Epidermal melanocyte (primary cell): ENCODE measurements at regions not wholly inside any gene's neighbourhood (a gene's known extent, or its start where the extent isn't known, plus 50 kb on each side); places are given as distances from the start of the nearest gene placed in this dataset.

Source experiments
- DNase-seq: peaks from one replicate; pipeline ENCODE4 v3.0.0; 2011; ENCODE audit warnings: low spot score; ENCODE audit not compliant: insufficient read length

GRCh38 chr2:200725596-200725995, 86.1 kb upstream of the BZW1 start:
- no peak for DNase-seq

DNA sequence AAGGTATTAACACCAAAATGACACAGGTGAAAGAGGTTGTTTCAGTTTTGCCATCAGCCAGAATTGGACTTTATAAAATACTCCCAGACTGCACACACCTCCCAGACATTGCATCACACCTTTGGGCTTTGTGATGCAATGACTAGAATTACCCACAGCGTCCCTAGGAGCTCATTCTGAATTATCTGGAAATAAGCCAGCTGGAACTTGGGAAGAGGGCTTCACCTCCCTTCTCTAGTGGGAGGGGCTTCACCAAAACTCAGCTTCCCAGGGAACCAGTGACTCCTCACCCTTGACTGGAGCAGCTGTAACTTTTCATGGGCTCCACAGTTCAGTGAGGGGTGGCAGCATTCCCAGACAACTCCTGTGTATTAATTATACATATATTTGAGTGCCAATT, 83.1 kb upstream of the BZW1 start:
- no peak for DNase-seq

- no peak for DNase-seq
Measured at GRCh38 chr2:200730302-200730701, 81.4 kb upstream of the BZW1 start.

DNA sequence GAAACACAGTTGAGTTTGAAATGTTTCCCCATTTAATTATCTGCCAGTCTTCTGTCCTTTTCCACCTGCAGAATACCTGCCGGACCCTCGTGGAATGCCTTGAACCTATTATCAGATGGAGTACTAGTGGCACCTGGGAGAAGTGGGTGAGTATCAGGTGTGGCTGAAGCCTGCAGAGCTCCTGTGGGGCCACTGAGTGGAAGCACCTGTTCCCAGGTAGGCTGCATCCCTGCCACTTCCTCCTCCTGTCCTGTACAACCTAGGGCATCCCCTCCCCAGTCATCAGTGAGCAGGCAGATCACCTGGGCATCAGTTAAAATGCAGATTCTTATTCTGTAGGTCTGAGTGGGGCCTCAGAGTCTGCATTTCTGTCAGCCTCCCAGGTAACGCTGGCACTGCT, 80.8 kb upstream of the BZW1 start:
- no peak for DNase-seq

- DNase-seq = no peak
Measured at GRCh38 chr2:200732866-200733265, 78.8 kb upstream of the BZW1 start.

- DNase-seq = no peak
Measured at GRCh38 chr2:200733713-200734198, 78.0 kb upstream of the BZW1 start.

DNA sequence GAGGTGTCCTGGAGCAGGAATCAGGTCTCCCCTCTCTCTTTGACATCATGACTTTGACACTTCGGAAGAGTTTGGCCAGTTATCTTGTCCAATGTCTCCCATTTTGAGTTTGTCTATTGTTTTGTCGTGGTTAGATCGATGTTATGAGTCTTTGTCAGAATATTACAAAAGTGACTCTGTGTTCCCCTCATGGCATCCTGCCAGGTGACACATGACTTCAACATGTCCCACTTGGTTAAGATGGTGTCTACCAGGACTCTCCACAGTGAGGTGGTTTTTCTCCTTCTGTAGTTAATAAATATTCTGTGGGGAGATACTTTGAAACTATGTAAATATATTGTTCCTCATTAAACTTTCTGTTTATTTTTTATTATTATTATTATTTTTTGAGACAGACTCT, 76.6 kb upstream of the BZW1 start:
- DNase-seq = no peak

DNA sequence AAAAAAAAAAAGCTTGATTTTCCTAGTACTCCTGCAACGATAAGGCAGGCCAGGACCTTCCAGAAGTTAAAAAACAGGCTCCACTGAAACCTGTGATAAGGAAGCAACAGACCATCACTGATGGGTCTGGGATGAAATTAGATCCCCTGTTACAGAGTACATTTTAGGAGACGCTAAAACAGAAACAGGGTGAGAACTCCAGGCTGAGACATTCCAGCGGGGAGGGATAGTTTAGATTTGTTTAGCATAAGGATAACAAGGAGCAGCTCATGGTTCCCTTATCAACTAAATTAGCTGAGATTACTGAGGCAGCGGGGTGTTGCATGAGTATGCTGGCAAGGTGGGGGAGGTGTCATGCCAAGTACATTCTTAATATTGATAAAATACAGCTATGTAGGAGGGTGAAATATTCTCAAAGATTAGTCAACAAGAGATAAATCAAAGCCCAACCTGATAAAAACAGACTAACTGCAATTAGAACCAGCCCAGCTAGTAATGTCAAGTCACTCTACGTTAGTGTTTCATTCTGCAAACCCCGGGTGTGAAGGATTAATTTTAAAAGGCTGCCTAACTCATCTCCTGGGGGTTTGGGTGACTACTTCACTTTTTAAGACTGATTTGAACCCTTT, 75.0 kb upstream of the BZW1 start:
- no peak for DNase-seq

DNA sequence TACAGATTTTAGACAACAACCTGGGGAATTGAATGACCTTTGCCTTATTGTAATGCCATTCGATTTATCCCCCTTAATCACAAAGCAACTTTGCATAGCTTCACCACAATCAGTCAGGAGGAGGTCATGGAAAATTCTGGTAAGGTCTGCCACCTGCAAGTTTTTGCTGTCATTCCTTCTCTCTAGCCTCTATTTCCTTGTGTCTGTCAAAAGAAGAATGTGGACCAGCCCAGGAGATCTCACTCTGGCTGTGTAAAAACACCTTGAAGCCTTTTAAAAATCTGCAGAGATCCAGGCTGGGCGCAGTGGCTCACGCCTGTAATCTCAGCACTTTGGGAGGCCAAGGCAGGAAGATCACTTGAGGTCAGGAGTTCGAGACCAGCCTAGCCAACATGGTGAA, 74.1 kb upstream of the BZW1 start:
- no peak for DNase-seq

DNA sequence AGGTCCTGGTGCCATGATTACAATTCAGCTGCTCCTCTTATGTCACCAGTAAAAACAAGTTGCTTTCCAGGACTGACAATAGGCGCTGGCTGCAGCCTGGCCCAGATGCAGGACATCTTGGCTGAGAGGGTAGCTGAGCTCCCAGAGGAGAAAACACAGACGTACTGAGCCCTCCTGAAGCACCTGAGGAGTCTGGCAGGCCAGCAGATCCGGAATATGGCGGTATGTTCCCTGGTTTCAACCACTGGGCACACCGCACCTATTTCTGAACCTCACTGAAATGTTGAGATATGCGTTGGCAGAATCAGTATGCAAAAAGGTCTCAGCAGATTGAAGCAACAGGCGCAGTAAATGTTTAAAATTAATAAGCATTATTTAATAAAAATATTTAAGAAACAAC, 73.1 kb upstream of the BZW1 start:
- no peak for DNase-seq

- no peak for DNase-seq
Measured at GRCh38 chr2:200740907-200741306, 70.8 kb upstream of the BZW1 start.

GRCh38 chr2:200741468-200742202, 70.1 kb upstream of the BZW1 start:
- no peak for DNase-seq

DNA sequence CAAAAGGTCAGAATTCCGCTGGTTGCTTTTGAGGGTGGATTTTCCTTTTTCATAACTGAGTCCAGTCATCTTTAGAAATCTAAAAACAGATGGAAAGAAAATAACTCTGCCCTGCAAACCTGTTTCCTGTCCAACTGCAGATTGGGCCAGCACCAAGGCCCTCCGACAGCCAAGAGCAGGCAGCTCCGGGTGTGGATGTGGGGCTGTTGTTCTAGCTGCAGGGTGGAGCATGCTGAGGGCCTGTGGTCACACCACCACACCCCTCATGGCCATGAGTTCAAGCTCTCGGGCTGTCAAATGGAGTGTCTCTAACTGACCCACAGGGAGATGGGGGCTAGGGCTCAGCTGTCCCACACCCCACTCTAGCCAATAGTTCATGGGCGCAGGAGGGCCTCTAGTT, 69.3 kb upstream of the BZW1 start:
- DNase-seq = no peak

GRCh38 chr2:200743042-200743676, 68.6 kb upstream of the BZW1 start:
- no peak for DNase-seq

GRCh38 chr2:200744201-200744602, 67.5 kb upstream of the BZW1 start:
- DNase-seq = no peak

GRCh38 chr2:200746301-200746700, 65.4 kb upstream of the BZW1 start:
- no peak for DNase-seq

DNA sequence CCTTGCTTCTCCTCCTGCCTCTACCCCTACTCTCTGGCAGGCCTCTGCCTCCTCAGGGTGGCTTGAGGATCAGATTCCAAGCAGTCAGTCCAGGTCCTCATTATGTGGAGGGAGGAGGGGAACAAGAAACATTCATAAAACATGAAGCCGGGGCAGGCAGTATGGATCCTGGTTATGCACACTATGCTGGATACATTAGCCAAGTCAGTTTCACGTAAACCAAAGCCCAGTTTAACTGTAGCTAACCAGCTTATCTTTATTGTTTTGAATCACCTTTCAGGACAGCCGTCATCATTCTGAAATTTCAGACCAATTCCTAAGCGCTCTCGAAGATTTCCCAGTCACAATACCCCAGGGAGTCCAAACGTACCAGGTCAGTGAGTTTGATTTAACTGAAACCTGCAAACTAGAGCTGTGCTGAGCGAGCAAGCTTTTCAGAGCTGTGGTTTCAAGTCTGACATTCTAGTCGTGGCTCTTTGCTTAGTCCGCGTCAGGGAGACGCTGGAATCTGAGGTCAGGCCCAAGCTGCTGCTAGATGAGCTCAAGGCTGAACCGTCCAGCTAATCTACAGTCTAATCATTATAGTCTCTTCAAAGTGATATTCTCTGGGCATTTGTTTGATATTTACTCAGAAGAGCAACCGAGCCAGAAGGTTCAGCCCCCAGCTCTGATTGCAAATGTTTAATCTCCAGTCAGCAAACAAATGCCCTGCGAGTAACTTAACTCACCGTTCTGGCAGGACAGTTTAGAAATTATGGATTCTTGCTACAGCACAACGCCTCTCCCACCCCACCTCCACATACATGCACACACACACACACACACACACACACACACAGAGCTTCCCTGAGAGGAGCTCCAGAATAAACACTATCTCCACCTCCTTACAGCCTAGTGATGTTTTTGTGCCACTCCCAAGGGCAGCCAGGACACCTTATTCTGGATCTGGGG, 63.8 kb upstream of the BZW1 start:
- DNase-seq = no peak

DNA sequence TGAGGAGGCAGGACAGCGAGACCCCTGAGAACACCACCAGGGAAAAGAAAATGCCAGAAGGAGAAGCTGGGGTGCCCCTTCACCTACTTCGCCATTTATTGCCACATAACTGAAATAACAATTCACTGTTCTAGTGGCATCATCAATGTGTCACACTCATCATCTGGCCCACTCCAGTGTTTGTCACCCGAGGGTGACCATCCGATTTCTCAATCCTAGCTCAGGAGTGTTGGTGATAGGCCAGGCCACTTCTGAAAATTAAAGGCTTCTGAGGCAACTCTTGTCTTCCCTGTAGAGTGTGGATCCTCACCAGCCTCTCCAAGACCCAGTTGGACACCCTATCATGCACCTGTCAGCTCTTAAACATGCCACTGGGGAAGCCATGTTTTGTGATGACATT, 62.9 kb upstream of the BZW1 start:
- DNase-seq = no peak

DNA sequence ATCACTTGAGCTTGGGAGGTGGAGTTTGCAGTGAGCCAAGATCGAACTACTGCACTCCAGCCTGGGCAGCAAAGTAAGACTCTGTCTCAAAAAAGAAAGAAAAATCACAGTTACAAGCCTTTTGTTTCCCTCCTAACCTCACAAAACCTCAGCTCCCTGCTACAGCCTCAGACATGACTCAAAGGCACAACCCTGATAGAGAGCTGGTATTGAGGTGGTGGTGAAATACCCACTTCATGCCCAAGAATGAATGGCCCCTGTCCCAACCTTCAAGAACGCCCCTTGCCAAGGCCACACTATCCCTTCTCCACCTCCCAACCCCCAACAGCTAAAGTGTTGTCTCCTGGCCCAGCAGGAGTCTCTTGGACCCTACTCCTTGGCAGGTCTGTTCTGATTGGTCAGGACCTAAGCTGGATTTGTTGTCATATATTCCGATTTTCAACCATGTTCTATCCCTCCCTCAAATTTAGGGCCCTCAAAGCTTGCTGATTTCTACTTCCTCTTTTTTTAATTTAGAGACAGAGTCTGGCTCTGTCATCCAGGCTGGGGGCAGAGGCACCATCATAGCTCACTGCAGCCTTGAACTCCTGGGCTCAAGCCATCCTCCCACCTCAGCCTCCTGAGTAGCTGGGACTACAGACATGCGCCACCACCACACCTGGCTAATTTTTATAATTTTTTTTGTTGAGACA, 61.9 kb upstream of the BZW1 start:
- no peak for DNase-seq

- no peak for DNase-seq
Measured at GRCh38 chr2:200750323-200750910, 61.3 kb upstream of the BZW1 start.

- no peak for DNase-seq
Measured at GRCh38 chr2:200751786-200752185, 59.9 kb upstream of the BZW1 start.
